ENCODE measurements at regions not wholly inside any gene's neighbourhood (a gene's known extent, or its start where the extent isn't known, plus 50 kb on each side); places are given as distances from the start of the nearest gene placed in this dataset.

GRCh38 chr3:167188592-167188991 is 191.5 kb downstream of the ZBBX start:
- DNase-seq (ENCODE audit: low read depth in 2 of 2), result no peak
- no peaks in the 10 kb centered on the region for H3K36me3 ChIP-seq (ENCODE audit: control insufficient read depth, insufficient read depth, low read length)
- H3K4me1 ChIP-seq (ENCODE audit: control insufficient read depth, extremely low read depth, insufficient read depth, low read length), result no peaks in the 10 kb centered on the region
- H3K79me2 ChIP-seq (ENCODE audit: control insufficient read depth, insufficient read depth, low read length), result no peaks in the 10 kb centered on the region
- H2AFZ ChIP-seq (ENCODE audit: low read length), result no peak overlapping the region
- no peak overlapping the region for H3K4me2 ChIP-seq (ENCODE audit: extremely low read depth, insufficient read depth, low read length)
- no peaks in the 10 kb centered on the region for H3K27me3 ChIP-seq (ENCODE audit: control insufficient read depth, insufficient read depth, low read length)
- no peak overlapping the region for H3K4me3 ChIP-seq (replicated peaks in 1 of 4; ENCODE audit: control extremely low read depth in 1 of 4, insufficient read depth in 1 of 4, low read depth in 3 of 4, low read length in 4 of 4)
- H3K9me3 ChIP-seq (ENCODE audit: control insufficient read depth, insufficient read depth, low read depth, low read length), result no peaks in the 10 kb centered on the region
- H3K9ac ChIP-seq (ENCODE audit: insufficient read depth, low read length), result no peak overlapping the region
- no peak for TF ChIP-seq EZH2 (IDR thresholded peaks at IDR 0.05; ENCODE audit: low read length, missing control alignments)
- TF ChIP-seq, protein P1, sequence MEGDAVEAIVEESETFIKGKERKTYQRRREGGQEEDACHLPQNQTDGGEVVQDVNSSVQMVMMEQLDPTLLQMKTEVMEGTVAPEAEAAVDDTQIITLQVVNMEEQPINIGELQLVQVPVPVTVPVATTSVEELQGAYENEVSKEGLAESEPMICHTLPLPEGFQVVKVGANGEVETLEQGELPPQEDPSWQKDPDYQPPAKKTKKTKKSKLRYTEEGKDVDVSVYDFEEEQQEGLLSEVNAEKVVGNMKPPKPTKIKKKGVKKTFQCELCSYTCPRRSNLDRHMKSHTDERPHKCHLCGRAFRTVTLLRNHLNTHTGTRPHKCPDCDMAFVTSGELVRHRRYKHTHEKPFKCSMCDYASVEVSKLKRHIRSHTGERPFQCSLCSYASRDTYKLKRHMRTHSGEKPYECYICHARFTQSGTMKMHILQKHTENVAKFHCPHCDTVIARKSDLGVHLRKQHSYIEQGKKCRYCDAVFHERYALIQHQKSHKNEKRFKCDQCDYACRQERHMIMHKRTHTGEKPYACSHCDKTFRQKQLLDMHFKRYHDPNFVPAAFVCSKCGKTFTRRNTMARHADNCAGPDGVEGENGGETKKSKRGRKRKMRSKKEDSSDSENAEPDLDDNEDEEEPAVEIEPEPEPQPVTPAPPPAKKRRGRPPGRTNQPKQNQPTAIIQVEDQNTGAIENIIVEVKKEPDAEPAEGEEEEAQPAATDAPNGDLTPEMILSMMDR (conservative IDR thresholded peaks at IDR 0.05 in 1 of 2, IDR thresholded peaks at IDR 0.05 in 1 of 2; ENCODE audit: low read depth in 1 of 2, low read length in 2 of 2), result no peak
- no peaks in the 10 kb centered on the region for H4K20me1 ChIP-seq (ENCODE audit: control insufficient read depth, extremely low read depth, insufficient read depth, low read length)
- no peak overlapping the region for H3K27ac ChIP-seq (ENCODE audit: insufficient read depth, low read length)

- no peak for DNase-seq (ENCODE audit: low read depth in 2 of 2)
Measured at GRCh38 chr3:167187221-167187620, 192.9 kb downstream of the ZBBX start.

GRCh38 chr3:167184511-167184910 is 195.6 kb downstream of the ZBBX start:
- DNase-seq (ENCODE audit: low read depth in 2 of 2), result no peak
- no peak overlapping the region for H3K4me2 ChIP-seq (ENCODE audit: extremely low read depth, insufficient read depth, low read length)
- no peak overlapping the region for H2AFZ ChIP-seq (ENCODE audit: low read length)
- H3K9ac ChIP-seq (ENCODE audit: insufficient read depth, low read length), result no peak overlapping the region
- H3K27ac ChIP-seq (ENCODE audit: insufficient read depth, low read length), result no peak overlapping the region
- TF ChIP-seq, protein P1 (conservative IDR thresholded peaks at IDR 0.05 in 1 of 2, IDR thresholded peaks at IDR 0.05 in 1 of 2; ENCODE audit: low read depth in 1 of 2, low read length in 2 of 2), result no peak
- no peaks in the 10 kb centered on the region for H4K20me1 ChIP-seq (ENCODE audit: control insufficient read depth, extremely low read depth, insufficient read depth, low read length)
- no peaks in the 10 kb centered on the region for H3K9me3 ChIP-seq (ENCODE audit: control insufficient read depth, insufficient read depth, low read depth, low read length)
- H3K27me3 ChIP-seq (ENCODE audit: control insufficient read depth, insufficient read depth, low read length), result no peaks in the 10 kb centered on the region
- H3K36me3 ChIP-seq (ENCODE audit: control insufficient read depth, insufficient read depth, low read length), result no peaks in the 10 kb centered on the region
- H3K79me2 ChIP-seq (ENCODE audit: control insufficient read depth, insufficient read depth, low read length), result no peaks in the 10 kb centered on the region
- H3K4me3 ChIP-seq (replicated peaks in 1 of 4; ENCODE audit: control extremely low read depth in 1 of 4, insufficient read depth in 1 of 4, low read depth in 3 of 4, low read length in 4 of 4), result no peak overlapping the region
- no peaks in the 10 kb centered on the region for H3K4me1 ChIP-seq (ENCODE audit: control insufficient read depth, extremely low read depth, insufficient read depth, low read length)

More at GRCh38 chr3:167187221-167187620, 192.9 kb downstream of the ZBBX start:
- Histone ChIP-seq H2AFZ (ENCODE audit: low read length) (no peak overlapping the region), H3K9me3 (ENCODE audit: control insufficient read depth, insufficient read depth, low read depth, low read length) (no peaks in the 10 kb centered on the region), H4K20me1 (ENCODE audit: control insufficient read depth, extremely low read depth, insufficient read depth, low read length) (no peaks in the 10 kb centered on the region), H3K36me3 (ENCODE audit: control insufficient read depth, insufficient read depth, low read length) (no peaks in the 10 kb centered on the region), H3K4me3 (replicated peaks in 1 of 4; ENCODE audit: control extremely low read depth in 1 of 4, insufficient read depth in 1 of 4, low read depth in 3 of 4, low read length in 4 of 4) (no peak overlapping the region), H3K27ac (ENCODE audit: insufficient read depth, low read length) (no peak overlapping the region), H3K4me1 (ENCODE audit: control insufficient read depth, extremely low read depth, insufficient read depth, low read length) (no peaks in the 10 kb centered on the region), H3K79me2 (ENCODE audit: control insufficient read depth, insufficient read depth, low read length) (no peaks in the 10 kb centered on the region), H3K9ac (ENCODE audit: insufficient read depth, low read length) (no peak overlapping the region), H3K27me3 (ENCODE audit: control insufficient read depth, insufficient read depth, low read length) (no peaks in the 10 kb centered on the region), H3K4me2 (ENCODE audit: extremely low read depth, insufficient read depth, low read length) (no peak overlapping the region)
- TF ChIP-seq EZH2 (IDR thresholded peaks at IDR 0.05; ENCODE audit: low read length, missing control alignments), result no peak
- TF ChIP-seq, protein P1 (conservative IDR thresholded peaks at IDR 0.05 in 1 of 2, IDR thresholded peaks at IDR 0.05 in 1 of 2; ENCODE audit: low read depth in 1 of 2, low read length in 2 of 2), result no peak
